BLaER1 (cell line): ENCODE measurements at regions not wholly inside any gene's neighbourhood (a gene's known extent, or its start where the extent isn't known, plus 50 kb on each side); places are given as distances from the start of the nearest gene placed in this dataset.

Experiments
- H3K27ac ChIP-seq: shearing (Covaris generic); formaldehyde crosslinking; 2 replicates; pipeline ENCODE4 v1.8.1; 2022
- H3K27me3 ChIP-seq: shearing (Covaris generic); formaldehyde crosslinking; 2 replicates; pipeline ENCODE4 v1.8.1; 2022
- H3K36me3 ChIP-seq: shearing (Covaris generic); formaldehyde crosslinking; 2 replicates; pipeline ENCODE4 v1.8.1; 2022
- H3K4me1 ChIP-seq: shearing (Covaris generic); formaldehyde crosslinking; 2 replicates; pipeline ENCODE4 v1.8.1; 2022
- H3K4me2 ChIP-seq: shearing (Covaris generic); formaldehyde crosslinking; 2 replicates; pipeline ENCODE4 v1.8.1; 2022
- H3K4me3 ChIP-seq: shearing (Covaris generic); formaldehyde crosslinking; 2 replicates; pipeline ENCODE4 v1.8.1; 2022
- H3K9ac ChIP-seq: shearing (Covaris generic); formaldehyde crosslinking; 2 replicates; pipeline ENCODE4 v1.8.1; 2022
- H3K9me3 ChIP-seq: shearing (Covaris generic); formaldehyde crosslinking; 2 replicates; pipeline ENCODE4 v1.8.1; 2022
- H4K20me1 ChIP-seq: shearing (Covaris generic); formaldehyde crosslinking; 2 replicates; pipeline ENCODE4 v1.8.1; 2022
- Cebpa-rat ChIP-seq: shearing (Covaris generic); IDR thresholded peaks from 2 replicates; pipeline ENCODE4 v1.8.1; 2022

DNA sequence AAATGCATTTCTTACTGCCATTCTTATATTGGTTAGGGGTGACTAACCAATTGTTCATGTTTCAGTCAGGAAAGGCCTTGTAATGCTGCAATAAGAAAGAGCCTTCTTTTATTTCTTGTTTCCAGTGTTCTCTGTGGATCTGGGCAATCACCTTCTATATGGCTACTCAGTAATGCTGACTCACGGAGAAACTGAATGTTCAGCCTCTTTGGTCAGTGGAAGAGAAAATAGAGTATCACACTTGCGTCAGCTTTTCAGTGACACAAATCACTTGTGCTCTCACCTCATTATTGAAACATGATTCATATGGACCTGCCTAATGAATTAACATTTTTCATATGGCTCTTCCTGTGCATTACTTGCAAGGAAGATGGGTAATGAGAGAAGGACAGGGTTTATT lies 243.9 kb upstream of the POT1 start:
- H4K20me1 ChIP-seq, result no peaks in the 10 kb centered on the region
- H3K36me3 ChIP-seq, result no peaks in the 10 kb centered on the region
- H3K4me2 ChIP-seq, result no peak overlapping the region
- no peaks in the 10 kb centered on the region for H3K27me3 ChIP-seq
- no peaks in the 10 kb centered on the region for H3K4me1 ChIP-seq
- H3K9me3 ChIP-seq, result no peaks in the 10 kb centered on the region
- H3K9ac ChIP-seq, result no peak overlapping the region
- no peak overlapping the region for H3K27ac ChIP-seq
- H3K4me3 ChIP-seq, result no peak overlapping the region
- no peak for TF ChIP-seq Cebpa-rat

DNA sequence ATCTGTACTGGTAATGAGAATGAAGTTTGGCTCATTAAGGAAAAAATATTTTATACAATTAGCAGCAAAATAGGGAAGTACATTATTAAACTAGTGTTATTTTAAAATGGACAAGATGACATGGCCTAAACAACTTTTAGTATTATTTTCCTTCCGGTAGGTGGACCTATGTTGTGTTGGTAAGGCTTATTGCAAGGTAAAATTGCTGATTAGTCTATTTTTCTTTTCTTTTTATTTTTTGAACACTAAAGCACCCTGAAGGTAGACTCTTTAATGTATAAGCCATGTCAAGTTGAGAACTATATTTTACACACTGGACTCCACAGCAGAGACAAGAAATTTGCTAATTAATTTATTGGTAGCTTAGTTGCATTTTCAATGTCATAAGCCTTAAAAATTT lies 239.5 kb upstream of the POT1 start:
- Histone ChIP-seq H4K20me1 (no peaks in the 10 kb centered on the region), H3K36me3 (no peaks in the 10 kb centered on the region), H3K4me2 (no peak overlapping the region), H3K4me1 (no peaks in the 10 kb centered on the region), H3K9me3 (no peaks in the 10 kb centered on the region), H3K4me3 (no peak overlapping the region), H3K9ac (no peak overlapping the region), H3K27ac (no peak overlapping the region), H3K27me3 (no peaks in the 10 kb centered on the region)
- no peak for TF ChIP-seq Cebpa-rat

GRCh38 chr7:125154930-125155329 lies 225.3 kb upstream of the POT1 start:
- Histone ChIP-seq H3K4me3 (no peak overlapping the region), H3K36me3 (no peaks in the 10 kb centered on the region), H4K20me1 (no peaks in the 10 kb centered on the region), H3K9me3 (no peaks in the 10 kb centered on the region), H3K27me3 (no peaks in the 10 kb centered on the region), H3K4me1 (no peaks in the 10 kb centered on the region), H3K9ac (no peak overlapping the region), H3K27ac (no peak overlapping the region), H3K4me2 (no peak overlapping the region)
- no peak for TF ChIP-seq Cebpa-rat

DNA sequence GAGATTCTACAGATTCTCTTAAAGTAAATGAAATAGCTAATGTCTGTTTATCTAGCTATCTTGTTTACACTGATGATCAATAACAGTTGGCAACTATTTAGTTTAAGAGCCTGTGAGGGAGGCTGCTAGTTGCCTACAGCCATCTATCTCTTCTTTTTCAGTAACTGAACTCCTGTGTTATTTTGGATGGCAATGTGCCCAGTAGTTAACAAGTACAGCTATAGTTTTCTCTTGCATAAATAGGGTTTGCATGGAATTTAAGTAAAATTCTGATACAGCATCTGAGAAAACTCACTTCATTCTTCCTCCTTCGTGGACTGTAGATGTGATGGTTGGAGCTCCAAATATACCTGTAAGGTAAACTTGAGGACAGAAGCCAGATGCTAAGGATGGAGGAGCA lies 219.5 kb upstream of the POT1 start:
- no peak for TF ChIP-seq Cebpa-rat
- no peak overlapping the region for H3K27ac ChIP-seq
- H3K4me2 ChIP-seq, result no peak overlapping the region
- H4K20me1 ChIP-seq, result no peaks in the 10 kb centered on the region
- H3K9ac ChIP-seq, result no peak overlapping the region
- no peaks in the 10 kb centered on the region for H3K9me3 ChIP-seq
- H3K36me3 ChIP-seq, result no peaks in the 10 kb centered on the region
- H3K27me3 ChIP-seq, result no peaks in the 10 kb centered on the region
- H3K4me3 ChIP-seq, result no peak overlapping the region
- H3K4me1 ChIP-seq, result no peaks in the 10 kb centered on the region

DNA sequence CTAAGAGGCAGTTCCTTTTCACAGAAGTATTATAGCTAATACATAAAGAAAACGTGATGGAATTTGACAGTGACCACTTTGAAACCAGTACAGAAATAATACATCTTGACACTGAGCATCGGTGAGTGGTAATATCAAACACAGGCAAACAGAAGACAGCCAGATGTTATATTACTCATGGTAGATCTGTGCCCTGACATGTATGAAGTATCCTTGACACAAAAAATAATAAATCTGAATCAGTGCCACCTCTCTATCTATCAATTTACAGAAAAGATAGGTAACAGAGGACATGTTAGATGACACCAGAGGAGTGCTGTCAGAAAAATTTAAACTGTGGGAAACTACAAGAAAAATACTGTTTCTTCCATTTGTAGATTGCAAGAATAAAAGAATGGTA lies 217.4 kb upstream of the POT1 start:
- Histone ChIP-seq H3K9ac (no peak overlapping the region), H3K4me1 (no peaks in the 10 kb centered on the region), H3K27ac (no peak overlapping the region), H3K9me3 (no peaks in the 10 kb centered on the region), H3K36me3 (no peaks in the 10 kb centered on the region), H3K4me3 (no peak overlapping the region), H3K27me3 (no peaks in the 10 kb centered on the region), H3K4me2 (no peak overlapping the region), H4K20me1 (no peaks in the 10 kb centered on the region)
- no peak for TF ChIP-seq Cebpa-rat

DNA sequence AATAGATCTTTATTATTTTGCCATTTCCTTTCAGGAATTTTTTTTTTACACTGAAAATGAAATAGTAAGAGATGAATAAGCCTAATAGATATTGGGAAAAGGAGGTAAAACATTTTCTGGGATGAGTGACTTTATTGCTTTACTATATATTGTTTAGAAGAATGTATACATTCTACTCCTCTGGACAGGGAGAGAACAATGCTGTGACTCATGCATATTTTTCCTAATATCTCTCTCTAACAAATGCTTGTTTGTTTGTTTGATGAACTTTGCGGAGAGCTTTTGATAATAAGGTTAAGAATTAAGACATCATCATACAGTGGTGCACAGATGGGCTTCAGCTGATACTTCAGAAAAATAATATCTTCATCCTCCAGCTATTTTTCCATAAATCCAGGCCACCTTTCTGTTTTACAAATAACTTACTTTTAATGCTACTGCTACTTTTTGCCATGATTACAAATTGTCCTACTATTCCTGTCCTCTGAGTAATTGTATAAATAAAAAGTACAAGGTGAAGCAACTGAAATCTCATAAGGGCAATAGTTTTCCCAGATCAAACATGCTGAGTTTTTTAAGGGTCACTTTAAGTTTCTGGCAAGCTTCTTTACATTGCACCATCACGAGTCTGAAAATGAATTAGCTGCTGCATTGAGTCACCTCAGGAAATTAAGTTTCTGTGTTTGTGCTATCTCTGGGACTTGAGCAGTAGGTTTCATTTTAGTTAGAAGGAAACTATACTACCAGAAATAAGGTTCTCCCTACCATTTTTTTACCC lies 207.3 kb upstream of the POT1 start:
- Histone ChIP-seq H4K20me1 (no peaks in the 10 kb centered on the region), H3K9ac (no peak overlapping the region), H3K36me3 (no peaks in the 10 kb centered on the region), H3K4me2 (no peak overlapping the region), H3K4me3 (no peak overlapping the region), H3K4me1 (no peaks in the 10 kb centered on the region), H3K27ac (no peak overlapping the region), H3K27me3 (no peaks in the 10 kb centered on the region), H3K9me3 (no peaks in the 10 kb centered on the region)
- TF ChIP-seq Cebpa-rat, result no peak

DNA sequence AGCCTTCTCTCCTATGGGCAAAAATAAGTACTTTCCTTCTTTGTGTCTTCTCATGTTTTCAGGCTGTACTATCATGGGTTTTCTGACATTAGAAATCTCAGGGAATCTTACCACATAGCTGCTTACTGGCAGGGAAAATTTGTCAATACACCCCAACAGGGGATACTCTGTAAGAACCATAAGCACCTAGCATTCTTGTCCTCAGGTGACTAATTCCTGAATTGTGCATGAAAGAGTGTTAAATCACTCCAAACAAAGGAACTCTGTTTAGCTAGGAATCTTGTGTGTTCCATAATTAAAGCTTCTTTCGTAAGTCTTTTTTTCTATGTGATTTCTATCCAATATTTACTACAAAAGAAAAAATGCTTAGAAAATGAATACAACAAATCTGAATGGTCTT lies 206.7 kb upstream of the POT1 start:
- Histone ChIP-seq H3K4me2 (no peak overlapping the region), H3K27ac (no peak overlapping the region), H3K4me3 (no peak overlapping the region), H3K4me1 (no peaks in the 10 kb centered on the region), H3K27me3 (no peaks in the 10 kb centered on the region), H4K20me1 (no peaks in the 10 kb centered on the region), H3K9ac (no peak overlapping the region), H3K36me3 (no peaks in the 10 kb centered on the region), H3K9me3 (no peaks in the 10 kb centered on the region)
- no peak for TF ChIP-seq Cebpa-rat

GRCh38 chr7:125130173-125130572 lies 200.5 kb upstream of the POT1 start:
- Histone ChIP-seq H3K27me3 (no peaks in the 10 kb centered on the region), H3K4me3 (no peak overlapping the region), H3K9ac (no peak overlapping the region), H3K4me1 (no peaks in the 10 kb centered on the region), H3K36me3 (no peaks in the 10 kb centered on the region), H3K4me2 (no peak overlapping the region), H3K27ac (no peak overlapping the region), H4K20me1 (no peaks in the 10 kb centered on the region), H3K9me3 (no peaks in the 10 kb centered on the region)
- TF ChIP-seq Cebpa-rat, result no peak

GRCh38 chr7:125127304-125127703 lies 197.7 kb upstream of the POT1 start:
- TF ChIP-seq Cebpa-rat, result no peak
- Histone ChIP-seq H3K4me3 (no peak overlapping the region), H3K4me2 (no peak overlapping the region)

DNA sequence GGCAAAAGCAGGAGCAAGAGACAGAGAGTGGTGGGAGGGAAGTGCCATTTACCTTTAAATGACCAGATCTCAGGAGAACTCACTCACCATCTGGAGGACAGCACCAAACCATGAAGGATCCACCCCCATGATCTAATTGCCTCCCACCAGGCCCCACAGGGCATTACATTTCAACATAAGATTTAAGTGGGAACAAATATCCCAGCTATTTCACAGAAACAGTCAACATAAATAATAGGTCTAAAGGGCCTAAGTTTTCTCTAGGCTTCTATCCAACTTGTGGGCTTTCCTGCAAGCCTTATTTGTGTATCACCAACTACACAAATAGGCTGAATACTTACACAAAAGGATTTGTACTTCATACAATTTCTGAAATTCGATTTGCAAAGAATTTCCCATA lies 196.8 kb upstream of the POT1 start:
- Histone ChIP-seq H3K9me3 (no peaks in the 10 kb centered on the region), H4K20me1 (no peaks in the 10 kb centered on the region), H3K4me2 (no peak overlapping the region), H3K4me1 (no peaks in the 10 kb centered on the region), H3K36me3 (no peaks in the 10 kb centered on the region), H3K4me3 (no peak overlapping the region), H3K27me3 (no peaks in the 10 kb centered on the region), H3K9ac (no peak overlapping the region), H3K27ac (no peak overlapping the region)
- no peak for TF ChIP-seq Cebpa-rat

More at GRCh38 chr7:125127304-125127703, 197.7 kb upstream of the POT1 start:
- Histone ChIP-seq H3K36me3 (no peaks in the 10 kb centered on the region), H3K27me3 (no peaks in the 10 kb centered on the region), H3K4me1 (no peaks in the 10 kb centered on the region), H3K9ac (no peak overlapping the region), H3K27ac (no peak overlapping the region), H3K9me3 (no peaks in the 10 kb centered on the region), H4K20me1 (no peaks in the 10 kb centered on the region)

- no peak for TF ChIP-seq Cebpa-rat
- Histone ChIP-seq H3K9me3 (no peaks in the 10 kb centered on the region), H3K4me1 (no peaks in the 10 kb centered on the region), H3K27ac (no peak overlapping the region), H3K27me3 (no peaks in the 10 kb centered on the region), H3K36me3 (no peaks in the 10 kb centered on the region), H3K9ac (no peak overlapping the region), H4K20me1 (no peaks in the 10 kb centered on the region), H3K4me3 (no peak overlapping the region), H3K4me2 (no peak overlapping the region)
These were observed 195.7 kb upstream of the POT1 start for GRCh38 chr7:125125315-125125714.
